Caco-2 (cell line): ENCODE measurements at regions not wholly inside any gene's neighbourhood (a gene's known extent, or its start where the extent isn't known, plus 50 kb on each side); places are given as distances from the start of the nearest gene placed in this dataset.

Source experiments
- BruUV-seq: library from RNA; stranded (reverse); fragments of 400-500 nt; replicated peaks from 2 replicates; lab custom pipeline; 2021; lab: Mats Ljungman, UMichigan
- CTCF ChIA-PET: fragments of 300-600 bp; sonication (Branson Sonifier 250); formaldehyde crosslinking; loops from one replicate; lab custom pipeline; 2022; ENCODE audit warnings: antibody characterized with exemption; lab: Charles Lee
- POLR2A ChIA-PET: fragments of 300-600 bp; sonication (Branson Sonifier 250); formaldehyde crosslinking; loops from one replicate; lab custom pipeline; 2022; ENCODE audit warnings: antibody characterized with exemption; lab: Charles Lee
- DNase-seq, 2 experiments: peaks; one replicate each; pipeline versions ENCODE4 v3.0.0 to v3.0.0-alpha.2; 2020 to 2022
- H3K27me3 ChIP-seq: replicated peaks from 2 replicates; pipeline ENCODE4 v1.6.0; 2011; ENCODE audit warnings: low read length; ENCODE audit not compliant: control insufficient read depth, insufficient read depth
- H3K36me3 ChIP-seq: 2 replicates; pipeline ENCODE4 v1.5.1; 2011; ENCODE audit warnings: low read length; ENCODE audit not compliant: control insufficient read depth, insufficient read depth
- H3K4me1 ChIP-seq: fragments of 250-450 bp; sonication (Bioruptor Pico); 2 replicates; pipeline ENCODE4 v1.5.1; 2020; ENCODE audit warnings: mild to moderate bottlenecking
- H3K4me3 ChIP-seq: 2 replicates; pipeline ENCODE4 v1.5.1; 2011; ENCODE audit warnings: low read depth, mild to moderate bottlenecking, control low read depth, low read length
- H3K9me3 ChIP-seq: fragments of 250-450 bp; sonication (Bioruptor Pico); 2 replicates; pipeline ENCODE4 v1.5.1; 2020; ENCODE audit warnings: mild to moderate bottlenecking, moderate library complexity
- H3K27ac Mint-ChIP-seq: one replicate; pipeline ENCODE4 v1.8.0; 2022; ENCODE audit warnings: mixed read lengths; ENCODE audit not compliant: unreplicated experiment
- H3K27me3 Mint-ChIP-seq: one replicate; pipeline ENCODE4 v1.8.0; 2022; ENCODE audit warnings: mixed read lengths; ENCODE audit not compliant: insufficient read depth, unreplicated experiment
- H3K36me3 Mint-ChIP-seq: one replicate; pipeline ENCODE4 v1.8.0; 2022; ENCODE audit warnings: mild to moderate bottlenecking, mixed read lengths; ENCODE audit not compliant: insufficient read depth, unreplicated experiment
- H3K4me1 Mint-ChIP-seq: one replicate; pipeline ENCODE4 v1.8.0; 2022; ENCODE audit warnings: low read depth, mixed read lengths; ENCODE audit not compliant: unreplicated experiment
- H3K4me3 Mint-ChIP-seq: one replicate; pipeline ENCODE4 v1.8.0; 2022; ENCODE audit warnings: mild to moderate bottlenecking, moderate library complexity, mixed read lengths; ENCODE audit not compliant: unreplicated experiment
- H3K9me3 Mint-ChIP-seq: one replicate; pipeline ENCODE4 v1.8.0; 2022; ENCODE audit warnings: mixed read lengths; ENCODE audit not compliant: unreplicated experiment
- intact Hi-C: fragments of 100-400 bp; cut with micrococcal nuclease; formaldehyde crosslinking; loops from one replicate; pipeline ENCODE4 v1.10.0; 2022; ENCODE audit not compliant: unreplicated experiment
- TF ChIP-seq, protein P1 (sequence below), 2 experiments: fragments of 200-600 bp in 1 of 2; IDR thresholded peaks; 1 replicate in 1 of 2; 2 replicates in 1 of 2; pipeline versions ENCODE4 v1.5.1 to v1.8.0; 2011 to 2022; ENCODE audit warnings: antibody characterized with exemption in 1 of 2, control low read depth in 1 of 2, inconsistent platforms in 1 of 2, low read depth in 1 of 2, low read length in 1 of 2, mild to moderate bottlenecking in 1 of 2, moderate library complexity in 1 of 2; ENCODE audit not compliant: insufficient read depth in 1 of 2, severe bottlenecking in 1 of 2, unreplicated experiment in 1 of 2

GRCh38 chr6:165753506-165753905 lies 90.5 kb upstream of the PDE10A start:
- BruUV-seq, result no TSS peak
- no peak for DNase-seq
- no peaks in the 10 kb centered on the region for H3K27me3 ChIP-seq
- intact Hi-C loops, result no loop called here
- Mint-ChIP-seq H3K27ac (no peak overlapping the region), H3K36me3 (no peaks in the 10 kb centered on the region), H3K27me3 (peaks cover 4% of the 10 kb centered on the region), H3K9me3 (peaks cover 12% of the 10 kb centered on the region), H3K4me1 (no peaks in the 10 kb centered on the region), H3K4me3 (no peak overlapping the region)
- TF ChIP-seq, protein P1, sequence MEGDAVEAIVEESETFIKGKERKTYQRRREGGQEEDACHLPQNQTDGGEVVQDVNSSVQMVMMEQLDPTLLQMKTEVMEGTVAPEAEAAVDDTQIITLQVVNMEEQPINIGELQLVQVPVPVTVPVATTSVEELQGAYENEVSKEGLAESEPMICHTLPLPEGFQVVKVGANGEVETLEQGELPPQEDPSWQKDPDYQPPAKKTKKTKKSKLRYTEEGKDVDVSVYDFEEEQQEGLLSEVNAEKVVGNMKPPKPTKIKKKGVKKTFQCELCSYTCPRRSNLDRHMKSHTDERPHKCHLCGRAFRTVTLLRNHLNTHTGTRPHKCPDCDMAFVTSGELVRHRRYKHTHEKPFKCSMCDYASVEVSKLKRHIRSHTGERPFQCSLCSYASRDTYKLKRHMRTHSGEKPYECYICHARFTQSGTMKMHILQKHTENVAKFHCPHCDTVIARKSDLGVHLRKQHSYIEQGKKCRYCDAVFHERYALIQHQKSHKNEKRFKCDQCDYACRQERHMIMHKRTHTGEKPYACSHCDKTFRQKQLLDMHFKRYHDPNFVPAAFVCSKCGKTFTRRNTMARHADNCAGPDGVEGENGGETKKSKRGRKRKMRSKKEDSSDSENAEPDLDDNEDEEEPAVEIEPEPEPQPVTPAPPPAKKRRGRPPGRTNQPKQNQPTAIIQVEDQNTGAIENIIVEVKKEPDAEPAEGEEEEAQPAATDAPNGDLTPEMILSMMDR (IDR thresholded peaks at IDR 0.05; ENCODE audit: insufficient read depth in 1 of 2, low read depth in 1 of 2, low read length in 1 of 2, severe bottlenecking in 1 of 2, unreplicated experiment in 1 of 2), result no peak
- POLR2A ChIA-PET, result no interaction called here
- no peaks in the 10 kb centered on the region for H3K4me1 ChIP-seq
- H3K36me3 ChIP-seq, result no peaks in the 10 kb centered on the region
- CTCF ChIA-PET, result no interaction called here
- H3K9me3 ChIP-seq, result no peaks in the 10 kb centered on the region
- H3K4me3 ChIP-seq, result no peak overlapping the region

DNA sequence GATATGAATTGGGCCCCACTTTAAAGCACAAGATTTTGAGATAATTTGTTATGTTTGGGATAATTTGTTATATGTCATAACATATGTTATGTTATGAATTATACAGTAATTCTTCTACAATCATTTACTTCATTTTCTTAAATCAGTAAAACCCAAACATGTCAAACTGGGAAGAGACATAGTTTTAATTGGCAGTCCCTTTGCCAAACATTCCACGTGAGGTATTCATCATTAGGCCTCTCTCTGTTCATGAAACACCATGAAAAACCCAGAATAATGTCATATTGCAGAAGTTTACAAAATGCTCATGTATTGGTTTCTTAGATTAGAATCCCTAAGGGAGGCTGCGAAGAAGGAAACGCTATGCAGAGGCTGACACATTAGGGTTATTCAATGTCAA lies 89.4 kb upstream of the PDE10A start:
- H3K9me3 ChIP-seq, result no peaks in the 10 kb centered on the region
- no peaks in the 10 kb centered on the region for H3K36me3 ChIP-seq
- H3K27ac Mint-ChIP-seq, result no peak overlapping the region
- ChIA-PET POLR2A (no interaction called here), CTCF (no interaction called here)
- no peaks in the 10 kb centered on the region for H3K27me3 ChIP-seq
- TF ChIP-seq, protein P1 (IDR thresholded peaks at IDR 0.05; ENCODE audit: insufficient read depth in 1 of 2, low read depth in 1 of 2, low read length in 1 of 2, severe bottlenecking in 1 of 2, unreplicated experiment in 1 of 2), result no peak
- no peak overlapping the region for H3K4me3 Mint-ChIP-seq
- DNase-seq, result no peak
- BruUV-seq, result no TSS peak
- H3K27me3 Mint-ChIP-seq, result no peaks in the 10 kb centered on the region
- H3K4me1 Mint-ChIP-seq, result no peaks in the 10 kb centered on the region
- no peaks in the 10 kb centered on the region for H3K36me3 Mint-ChIP-seq
- H3K4me3 ChIP-seq, result no peak overlapping the region
- intact Hi-C loops, result no loop called here
- peaks cover 12% of the 10 kb centered on the region for H3K9me3 Mint-ChIP-seq
- no peaks in the 10 kb centered on the region for H3K4me1 ChIP-seq

- Histone ChIP-seq H3K4me3 (no peak overlapping the region), H3K9me3 (no peaks in the 10 kb centered on the region), H3K36me3 (no peaks in the 10 kb centered on the region), H3K4me1 (no peaks in the 10 kb centered on the region), H3K27me3 (no peaks in the 10 kb centered on the region)
- no peak for DNase-seq
- POLR2A ChIA-PET, result no interaction called here
- Mint-ChIP-seq H3K27ac (no peak overlapping the region), H3K9me3 (peaks cover 12% of the 10 kb centered on the region), H3K27me3 (no peaks in the 10 kb centered on the region), H3K4me3 (no peak overlapping the region), H3K36me3 (no peaks in the 10 kb centered on the region), H3K4me1 (no peaks in the 10 kb centered on the region)
- CTCF ChIA-PET, result no interaction called here
- intact Hi-C loops, result no loop called here
- TF ChIP-seq, protein P1 (IDR thresholded peaks at IDR 0.05; ENCODE audit: insufficient read depth in 1 of 2, low read depth in 1 of 2, low read length in 1 of 2, severe bottlenecking in 1 of 2, unreplicated experiment in 1 of 2), result no peak
- no TSS peak for BruUV-seq
These were observed 88.4 kb upstream of the PDE10A start for GRCh38 chr6:165751486-165751885.
